ENCODE measurements at regions not wholly inside any gene's neighbourhood (a gene's known extent, or its start where the extent isn't known, plus 50 kb on each side); places are given as distances from the start of the nearest gene placed in this dataset.

- TF ChIP-seq CTCF (IDR thresholded peaks at IDR 0.05; ENCODE audit: low read length) (no peak), EZH2 (optimal IDR thresholded peaks at IDR 0.05; ENCODE audit: low read depth, low read length) (no peak), EZH2phosphoT487 (IDR thresholded peaks at IDR 0.05; ENCODE audit: low read length) (no peak)
These were observed 1499.7 kb upstream of the AGA start for GRCh38 chr4:178941975-178942374.

Measured in MM.1S (cell line).